Activated CD8-positive, alpha-beta memory T cell treated with anti-CD3 and anti-CD28 coated beads for 36 hours (primary cell): ENCODE measurements at regions not wholly inside any gene's neighbourhood (a gene's known extent, or its start where the extent isn't known, plus 50 kb on each side); places are given as distances from the start of the nearest gene placed in this dataset.

ENCODE experiments used
- CTCF ChIA-PET: fragments of 350-600 bp; sonication (Branson Sonifier 250); formaldehyde crosslinking; loops from one replicate; lab custom pipeline; 2021; ENCODE audit warnings: antibody characterized with exemption; lab: Charles Lee
- POLR2A ChIA-PET: fragments of 350-600 bp; sonication (Branson Sonifier 250); formaldehyde crosslinking; loops from one replicate; lab custom pipeline; 2021; ENCODE audit warnings: antibody characterized with exemption; lab: Charles Lee

DNA sequence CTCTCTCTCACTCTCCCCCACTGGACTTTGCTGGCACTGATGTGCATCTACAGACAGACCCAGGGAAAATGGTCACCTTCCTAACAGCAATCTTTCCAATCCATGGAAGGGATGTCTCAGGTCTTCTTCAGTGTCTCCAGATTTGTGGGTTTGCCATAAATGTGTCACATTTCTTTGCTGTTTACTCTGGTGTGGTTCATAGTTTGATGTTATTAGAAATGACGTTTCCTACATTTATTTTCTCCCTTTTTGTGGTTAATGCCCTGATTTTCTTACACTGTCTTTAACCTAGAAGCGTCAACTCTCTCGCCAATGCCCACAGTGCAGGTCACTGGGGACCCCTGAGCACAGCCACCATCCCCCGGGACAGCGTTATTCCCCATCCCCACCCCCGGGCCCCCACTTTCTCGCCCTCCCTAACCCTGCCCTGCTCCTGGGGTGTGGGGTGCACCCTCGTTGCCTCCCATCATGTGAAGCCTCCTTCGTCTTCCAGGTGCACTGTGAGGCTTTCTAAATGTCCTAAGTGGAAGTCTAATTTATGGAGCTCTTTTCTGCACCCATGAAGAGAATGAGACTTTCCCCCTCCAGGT, 86.5 kb downstream of the YTHDF1 start:
- ChIA-PET POLR2A (no interaction called here), CTCF (no interaction called here)

DNA sequence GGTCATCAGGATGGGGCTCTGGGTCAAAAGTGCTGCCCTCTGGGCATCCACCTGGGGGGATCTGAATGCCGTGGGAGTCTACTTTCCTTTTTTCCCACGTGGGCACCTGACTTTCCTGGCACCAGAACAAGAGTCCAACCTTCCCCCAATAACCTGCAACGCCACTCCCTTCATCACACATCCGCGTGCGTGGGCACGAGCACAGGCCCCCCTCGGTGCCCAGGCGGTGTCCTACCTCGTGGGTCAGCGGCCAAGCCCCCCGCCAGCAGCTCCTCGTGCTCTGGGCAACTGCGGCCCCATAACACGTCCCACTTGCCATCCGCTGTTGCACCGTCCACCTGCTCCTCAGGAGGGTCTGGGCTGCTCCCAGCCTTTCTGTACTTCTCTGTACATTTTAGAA, 87.0 kb downstream of the YTHDF1 start:
- POLR2A ChIA-PET, result no interaction called here

DNA sequence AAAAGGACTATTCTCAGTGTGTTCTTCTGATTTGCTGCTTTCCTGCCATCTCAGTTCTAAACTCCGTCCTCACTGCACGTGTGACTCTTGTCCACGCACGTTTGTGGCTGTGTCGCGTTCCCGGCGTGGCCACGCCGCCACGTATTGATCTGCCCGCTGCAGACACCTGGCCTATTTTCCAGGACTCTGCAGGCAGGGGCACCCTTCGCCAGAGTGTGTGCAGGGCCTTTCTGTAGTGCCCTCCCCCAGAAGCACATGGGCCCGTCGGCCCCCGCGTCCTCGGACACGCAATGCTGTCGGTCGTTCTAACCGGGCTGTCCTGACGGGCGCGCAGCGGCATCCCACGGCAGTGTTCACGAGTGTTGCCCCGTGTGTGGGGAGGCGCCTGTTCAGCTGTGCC, 87.6 kb downstream of the YTHDF1 start:
- ChIA-PET CTCF (no interaction called here), POLR2A (no interaction called here)

More for the DNA sequence above, 87.0 kb downstream of the YTHDF1 start:
- CTCF ChIA-PET, result no interaction called here

DNA sequence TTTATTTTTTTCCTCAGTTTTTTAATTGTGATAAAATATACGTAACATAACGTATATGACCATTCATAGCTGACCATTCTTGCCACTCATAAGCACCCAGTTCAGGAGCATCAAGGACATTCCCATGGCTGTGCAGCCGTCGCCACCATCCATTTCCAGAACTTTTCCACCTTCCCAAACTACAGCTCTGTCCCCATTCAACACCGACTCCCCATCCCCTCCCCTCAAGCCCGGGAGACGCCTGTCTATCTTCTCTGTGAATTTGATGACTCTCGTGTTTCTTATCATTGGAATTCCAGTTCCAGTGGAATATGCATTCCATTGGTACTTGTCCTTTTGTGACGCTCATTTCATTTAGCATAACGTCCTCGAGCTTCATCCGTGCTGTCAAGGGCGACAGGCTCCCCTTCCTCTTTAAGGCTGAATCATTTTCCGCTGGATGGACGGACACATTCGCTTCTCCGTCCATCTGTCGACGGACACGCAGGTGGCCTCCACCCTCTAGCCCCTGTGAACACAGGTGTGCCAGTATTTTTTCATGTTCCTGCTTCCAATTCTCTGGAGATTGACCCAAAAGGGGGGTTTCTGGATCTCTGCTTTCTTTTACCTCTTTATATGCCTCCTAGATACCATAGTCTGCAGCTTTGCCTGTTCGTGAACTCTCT, 88.1 kb downstream of the YTHDF1 start:
- CTCF ChIA-PET, result no interaction called here
- POLR2A ChIA-PET, result no interaction called here

DNA sequence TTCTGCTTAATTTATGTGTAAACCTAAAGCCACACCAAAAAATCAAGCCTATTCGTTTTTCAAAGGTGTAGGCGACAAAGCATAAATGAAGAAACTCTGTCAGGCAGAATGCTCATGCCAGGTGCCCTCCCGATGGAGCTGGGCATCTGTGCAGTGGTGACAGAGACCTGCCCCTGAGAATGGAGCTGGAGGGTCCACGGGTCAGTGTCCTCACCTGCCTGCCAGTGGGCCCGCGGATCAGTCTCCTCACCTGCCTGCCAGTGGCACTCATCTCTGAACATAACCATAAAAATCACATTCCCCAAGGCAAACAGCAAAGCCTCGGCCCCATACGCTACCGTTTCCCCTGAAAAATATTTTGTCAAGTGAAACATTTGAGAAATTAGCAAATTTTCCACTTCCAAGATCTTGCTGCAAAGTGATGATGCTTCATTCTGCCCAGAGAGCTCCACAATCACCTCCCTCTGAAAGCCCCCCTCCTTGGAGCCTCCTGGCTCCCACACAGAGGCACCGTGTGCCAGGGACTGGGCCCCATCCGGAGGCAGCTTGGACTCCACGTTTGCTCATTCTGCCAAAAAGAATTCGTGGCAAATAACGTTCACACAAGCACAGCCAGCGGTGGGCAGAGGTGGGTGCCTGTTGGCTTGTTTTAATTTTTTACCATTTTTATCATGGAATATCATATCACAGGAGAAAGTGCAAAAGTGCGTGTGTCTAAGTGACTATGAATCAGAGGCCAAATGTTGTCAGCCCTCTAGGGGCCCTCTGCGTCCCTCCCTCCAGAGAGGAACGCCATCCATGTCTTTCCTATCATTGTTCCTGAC, 88.8 kb downstream of the YTHDF1 start:
- ChIA-PET CTCF (no interaction called here), POLR2A (no interaction called here)

DNA sequence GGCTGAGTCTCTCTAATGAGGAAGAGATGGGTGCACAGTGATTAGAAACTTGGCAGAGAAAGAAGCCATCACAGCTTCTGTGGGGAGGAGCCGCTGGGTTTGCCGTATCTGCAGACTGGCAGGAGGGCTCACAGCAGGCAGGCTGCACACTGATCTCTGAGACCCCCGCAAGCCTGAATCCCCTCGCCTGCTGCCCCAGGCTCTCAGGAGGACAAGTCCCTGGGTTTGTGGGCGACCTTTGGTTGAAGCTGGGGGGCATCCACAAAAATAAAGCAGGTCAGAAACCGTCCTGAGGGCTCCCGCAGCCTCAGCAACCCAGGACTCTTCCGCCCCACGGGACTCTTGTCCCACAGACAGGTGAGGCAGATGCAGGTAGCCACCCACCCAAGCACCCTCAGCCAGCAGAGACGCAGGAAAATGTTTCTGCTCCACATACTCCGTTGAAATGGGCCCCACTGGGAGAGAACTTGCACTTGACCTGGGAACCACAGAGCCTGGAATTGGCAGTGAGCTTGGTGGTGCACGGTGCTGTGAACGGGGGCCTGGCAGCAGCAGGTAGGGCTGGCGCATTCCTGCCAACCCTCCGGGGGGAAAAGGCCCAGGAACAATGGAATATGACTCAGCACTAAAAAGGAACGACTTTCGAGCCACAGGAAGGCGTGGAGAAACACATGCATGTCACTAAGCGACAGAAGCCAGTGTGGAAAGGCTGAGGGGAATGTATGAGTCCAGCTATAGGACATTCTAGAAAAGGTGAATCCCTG, 89.9 kb downstream of the YTHDF1 start:
- POLR2A ChIA-PET, result no interaction called here

DNA sequence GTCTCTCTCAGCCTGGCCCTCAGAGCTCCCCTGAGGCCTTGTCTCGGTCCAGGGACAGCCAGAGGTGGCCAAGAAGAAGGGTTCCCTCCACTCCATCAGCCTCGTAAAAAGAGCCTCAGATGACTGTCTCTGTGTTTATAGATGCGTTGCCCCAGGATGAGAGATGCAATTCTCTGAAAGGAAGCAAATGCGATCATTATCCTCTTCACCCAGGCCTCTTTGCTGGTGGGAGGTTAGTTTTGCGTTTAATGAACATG, 90.4 kb downstream of the YTHDF1 start:
- ChIA-PET CTCF (no interaction called here), POLR2A (no interaction called here)

More for the DNA sequence above, 89.9 kb downstream of the YTHDF1 start:
- CTCF ChIA-PET, result no interaction called here

DNA sequence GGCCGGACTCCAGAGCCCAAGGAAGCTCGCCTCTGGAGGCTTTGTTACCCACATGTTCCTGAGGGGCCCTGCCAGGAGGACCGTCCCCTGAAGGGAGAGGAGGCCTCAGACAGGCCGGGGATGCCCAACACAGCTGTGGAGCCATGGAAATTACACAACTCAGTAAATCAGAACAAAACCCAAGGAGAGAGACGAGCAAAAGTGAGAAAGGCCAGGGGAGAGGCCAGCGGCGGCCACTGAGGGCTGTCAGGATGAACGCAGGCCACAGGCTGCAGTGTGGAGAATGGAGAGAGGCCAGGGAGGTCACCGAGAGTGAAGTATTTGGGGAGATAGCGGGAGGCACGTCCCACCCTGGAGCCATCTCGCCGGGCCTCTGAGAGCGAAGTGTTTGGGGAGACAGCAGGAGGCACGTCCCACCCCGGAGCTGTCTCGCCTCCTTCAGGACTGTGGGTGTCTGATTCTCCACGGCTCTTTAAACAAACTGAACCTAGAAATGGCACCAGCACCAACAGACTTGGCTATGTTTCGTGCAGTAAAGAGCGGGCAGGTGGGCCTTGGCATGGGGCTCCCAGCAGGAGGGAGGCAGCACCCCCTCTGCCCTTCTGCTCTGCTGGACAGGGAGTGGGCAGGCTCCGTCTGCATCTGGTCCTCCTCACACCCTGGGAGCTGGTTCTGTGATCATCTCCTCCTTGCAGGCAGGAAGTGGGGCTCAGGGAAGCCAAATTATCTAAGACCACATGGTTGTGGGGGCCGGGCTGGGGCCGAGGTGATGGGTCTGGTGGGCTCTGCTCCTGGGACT, 91.0 kb downstream of the YTHDF1 start:
- CTCF ChIA-PET, result no interaction called here
- POLR2A ChIA-PET, result no interaction called here

DNA sequence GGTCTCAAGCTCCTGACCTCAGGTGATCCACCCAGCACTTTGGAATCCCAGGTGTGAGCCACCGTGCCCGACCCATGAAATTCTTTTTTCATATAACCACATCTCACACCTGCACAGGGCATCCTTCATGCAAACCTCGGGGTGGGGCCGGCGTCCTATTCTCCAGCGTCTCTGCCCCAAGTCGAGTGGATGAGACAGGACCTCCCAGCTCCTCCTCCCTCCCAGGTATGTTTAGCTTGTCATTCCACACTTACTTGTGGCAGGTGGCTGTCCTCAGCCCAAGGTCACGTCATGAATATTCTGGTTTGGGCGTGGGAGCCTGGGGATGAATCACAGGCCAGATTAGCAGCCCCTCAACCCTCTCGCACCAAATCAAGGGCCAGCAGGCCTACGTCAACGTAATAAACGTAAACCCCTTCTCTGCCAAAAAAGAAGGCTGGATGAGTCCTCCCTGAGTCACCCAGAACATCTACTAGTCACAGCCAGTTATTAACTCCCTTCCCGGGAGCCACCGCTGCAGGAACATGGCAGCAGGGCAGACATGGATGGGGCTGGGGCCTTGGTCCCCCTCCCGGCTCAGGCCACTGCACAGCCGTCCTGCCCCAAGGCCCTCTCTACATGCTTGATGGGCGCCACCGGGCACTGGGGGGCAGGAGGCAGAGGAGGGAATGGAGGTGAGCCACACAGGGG, 91.7 kb downstream of the YTHDF1 start:
- POLR2A ChIA-PET, result no interaction called here
- CTCF ChIA-PET, result no interaction called here

DNA sequence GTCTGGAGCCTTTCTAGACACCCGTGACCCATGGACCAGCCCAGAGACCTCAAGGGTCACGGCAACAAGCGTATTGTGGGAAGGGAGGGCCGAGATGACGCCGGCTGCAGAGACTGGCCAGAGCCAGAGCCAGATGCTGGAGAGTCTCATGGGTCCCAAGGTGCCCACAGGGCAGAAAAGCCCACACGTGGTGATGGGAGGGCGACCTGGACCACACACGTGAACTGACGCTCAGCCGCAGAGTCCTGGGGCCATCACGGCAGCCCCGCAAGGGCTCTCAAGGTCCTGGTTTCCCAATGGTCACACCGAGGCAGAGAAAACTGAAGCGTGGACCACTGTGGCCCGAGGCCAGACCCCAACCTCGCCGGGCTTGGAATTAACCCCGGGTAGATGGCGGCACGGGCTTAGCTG, 92.6 kb downstream of the YTHDF1 start:
- ChIA-PET POLR2A (no interaction called here), CTCF (interaction anchor here (1.3 kb wide), 1 partner anchor 67 kb away, joined by 3 read pairs; no protein-coding TSS in a partner anchor)

DNA sequence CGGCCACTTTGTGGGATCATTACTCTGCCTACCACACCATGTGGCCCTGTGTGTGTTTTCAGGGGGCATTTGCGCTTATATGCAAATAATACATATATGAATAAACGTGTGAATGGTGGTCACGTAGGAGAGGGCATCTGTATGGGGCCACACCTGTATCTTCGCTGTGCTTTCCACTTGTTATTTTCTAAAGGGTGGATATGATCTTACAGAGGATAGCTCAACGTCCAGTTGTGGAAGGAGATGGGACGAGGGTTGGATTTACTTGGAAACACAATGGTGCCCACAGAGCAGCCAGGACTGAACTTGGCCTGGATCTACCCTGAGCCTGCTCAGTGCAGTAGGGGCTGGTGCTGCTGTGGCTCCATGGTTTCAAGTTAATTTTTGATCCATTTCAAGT, 93.3 kb downstream of the YTHDF1 start:
- ChIA-PET POLR2A (no interaction called here), CTCF (interaction anchor here (1.3 kb wide), 1 partner anchor 66 kb away, joined by 3 read pairs; no protein-coding TSS in a partner anchor)

DNA sequence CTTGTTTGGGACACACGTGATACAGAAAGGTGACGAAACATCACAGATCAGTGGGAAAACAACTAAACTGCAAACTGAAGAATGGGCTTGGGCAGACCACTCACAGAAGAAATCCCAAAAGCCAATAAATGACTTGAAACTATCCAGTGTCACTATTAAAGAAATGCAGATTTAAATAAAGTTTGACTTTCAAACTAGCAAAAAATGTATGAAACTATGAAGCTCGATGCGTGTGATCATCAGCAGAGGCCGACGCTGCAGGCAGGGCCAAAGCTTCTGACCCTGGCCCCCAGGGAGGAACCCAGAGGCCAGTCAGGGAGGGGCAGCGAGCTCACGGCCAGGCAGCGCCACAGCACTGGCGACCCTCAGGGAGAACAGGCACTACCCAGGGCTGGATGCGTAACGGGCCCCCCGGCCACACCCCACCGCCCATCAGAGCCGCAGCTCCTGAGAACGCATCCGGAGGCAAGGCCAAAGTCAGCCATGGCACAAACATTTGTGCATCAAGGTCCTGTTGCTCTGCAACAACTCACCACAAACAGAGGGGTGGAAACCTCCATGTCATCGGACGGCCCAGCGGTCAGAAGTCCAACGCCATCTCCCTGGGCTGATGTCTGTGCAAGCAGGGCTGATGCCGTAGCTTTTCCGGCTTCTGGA, 94.1 kb downstream of the YTHDF1 start:
- POLR2A ChIA-PET, result no interaction called here
- CTCF ChIA-PET, result no interaction called here

DNA sequence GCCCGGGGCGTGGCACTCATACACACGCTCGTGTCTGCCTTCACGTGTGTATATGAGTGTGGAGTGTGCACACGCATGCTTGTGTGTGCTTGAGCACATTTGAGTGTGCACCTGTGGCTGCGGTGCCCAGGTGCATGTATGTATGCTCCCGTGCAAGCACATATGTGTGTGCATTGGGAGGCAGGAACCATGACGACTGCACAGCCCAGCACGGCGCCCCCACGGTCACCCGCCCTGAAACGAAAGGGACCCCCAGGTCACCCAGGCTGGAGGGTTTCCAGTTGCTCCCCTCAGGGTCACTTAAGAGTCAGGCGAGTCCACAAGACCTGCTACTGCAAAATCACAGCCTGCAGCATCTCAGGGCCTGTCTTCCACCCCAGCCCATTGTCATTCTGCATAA, 94.7 kb downstream of the YTHDF1 start:
- POLR2A ChIA-PET, result no interaction called here

DNA sequence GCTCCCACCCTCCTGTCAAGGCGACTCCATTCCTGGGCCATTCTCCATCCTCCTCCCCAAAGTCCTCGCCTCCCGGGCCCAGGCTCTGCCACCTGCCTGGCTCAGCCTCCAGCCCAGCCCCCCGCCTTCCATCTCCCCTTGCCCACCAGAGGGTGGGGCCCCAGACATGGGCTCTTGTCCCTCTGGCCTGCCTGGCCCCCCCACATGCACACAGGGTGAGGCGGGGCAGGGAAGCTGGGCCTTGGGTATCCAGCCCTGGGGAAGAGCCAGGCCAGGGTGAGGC, 95.2 kb downstream of the YTHDF1 start:
- CTCF ChIA-PET, result no interaction called here
- POLR2A ChIA-PET, result no interaction called here

More for the DNA sequence above, 94.7 kb downstream of the YTHDF1 start:
- CTCF ChIA-PET, result no interaction called here

DNA sequence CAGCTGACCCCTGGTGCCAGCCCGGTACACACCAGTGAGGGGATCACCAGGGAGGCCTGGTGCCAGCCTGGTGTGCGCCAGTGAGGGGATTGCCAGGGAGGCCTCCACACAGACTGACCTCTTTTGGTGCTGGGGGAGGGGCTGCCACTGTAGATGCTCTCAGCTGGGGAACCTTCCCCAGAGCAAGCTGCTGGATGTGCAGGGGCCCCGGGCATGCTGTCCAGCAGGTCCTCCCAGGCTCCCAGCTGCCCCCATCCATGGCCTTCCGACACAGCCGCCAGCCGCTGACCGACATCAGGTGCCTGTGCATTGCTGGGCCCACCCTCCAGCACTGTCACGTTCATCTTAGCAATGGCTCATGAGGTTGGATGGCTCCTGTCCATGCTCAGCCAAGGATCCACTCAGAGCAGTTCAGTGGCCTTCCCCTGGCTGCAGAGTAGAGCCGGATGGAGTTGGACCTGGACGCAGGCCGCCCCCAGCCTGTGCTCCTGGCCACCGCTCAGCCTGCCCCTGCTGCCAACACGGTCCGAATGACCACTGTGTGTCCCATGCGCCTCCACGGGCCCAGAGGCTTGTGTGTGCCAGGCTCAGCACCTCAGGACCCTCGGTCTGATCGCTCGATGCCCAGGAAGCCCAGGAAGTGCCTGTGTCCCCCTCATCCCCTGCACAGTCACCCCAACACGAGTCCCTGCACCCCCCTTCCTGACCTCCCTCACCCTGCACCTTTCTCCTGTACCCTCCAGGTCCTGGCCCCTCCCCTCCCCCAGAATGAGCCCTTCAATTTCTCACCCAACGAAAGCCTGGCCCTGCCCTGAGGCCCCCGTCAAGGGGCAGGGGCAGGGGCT, 95.7 kb downstream of the YTHDF1 start:
- ChIA-PET CTCF (interaction anchor here (0.7 kb wide), 1 partner anchor 13 kb away, joined by 3 read pairs; no protein-coding TSS in a partner anchor), POLR2A (no interaction called here)

DNA sequence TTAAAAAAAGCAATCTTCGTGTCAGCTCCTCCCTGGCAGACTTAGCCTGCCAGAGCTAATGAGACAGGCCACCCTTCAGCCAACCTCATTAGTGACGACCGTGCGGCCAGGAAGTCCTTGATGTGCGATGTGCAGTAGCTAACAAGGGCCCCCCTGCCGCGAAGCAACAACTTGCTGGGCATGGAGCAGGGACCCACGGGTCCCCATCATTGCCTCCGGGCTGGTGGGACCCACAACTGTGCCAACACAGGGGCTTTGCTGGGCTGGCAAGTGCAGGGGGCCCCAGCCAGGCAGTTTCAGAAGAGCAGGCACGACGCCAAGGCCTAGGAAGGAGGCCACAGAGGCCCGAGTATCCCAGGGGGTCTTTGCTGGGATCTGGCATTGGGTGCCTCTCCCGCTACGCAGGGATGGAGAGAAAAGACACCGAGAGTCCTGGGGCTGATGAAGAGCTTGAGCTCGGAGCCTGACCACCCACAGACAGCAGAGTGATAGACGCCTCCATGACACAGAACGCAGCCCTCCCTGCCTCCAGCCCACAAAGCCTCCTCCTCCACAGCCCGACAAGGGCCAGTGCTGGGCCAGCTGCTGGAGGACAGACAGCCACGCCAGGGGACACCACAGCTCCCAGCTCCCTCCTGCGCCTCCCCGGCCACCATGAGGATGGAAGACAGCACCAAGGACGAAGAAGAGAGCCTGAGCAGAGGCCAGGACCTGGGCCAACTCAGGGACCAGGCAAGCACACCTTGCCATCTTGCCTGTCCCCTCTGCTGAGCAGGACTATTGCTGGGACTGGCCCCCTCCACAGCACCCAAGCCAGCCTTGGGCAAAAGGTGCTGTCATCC, 96.6 kb downstream of the YTHDF1 start:
- ChIA-PET POLR2A (no interaction called here), CTCF (interaction anchor here (0.7 kb wide), 1 partner anchor 12 kb away, joined by 3 read pairs; no protein-coding TSS in a partner anchor)
